Chondrocyte (in vitro differentiated cells): ENCODE measurements at regions not wholly inside any gene's neighbourhood (a gene's known extent, or its start where the extent isn't known, plus 50 kb on each side); places are given as distances from the start of the nearest gene placed in this dataset.

ENCODE experiments used
- DNase-seq: peaks from one replicate; pipeline ENCODE4 v3.0.0; 2021; ENCODE audit warnings: mixed read lengths, low spot score
- H3K27ac Mint-ChIP-seq: one replicate; pipeline ENCODE4 v1.8.0; 2021; ENCODE audit warnings: mild to moderate bottlenecking, moderate library complexity, mixed read lengths; ENCODE audit not compliant: unreplicated experiment
- H3K27me3 Mint-ChIP-seq: 2 replicates; pipeline ENCODE4 v1.8.0; 2021; ENCODE audit warnings: low read depth, mixed read lengths
- H3K36me3 Mint-ChIP-seq: 2 replicates; pipeline ENCODE4 v1.8.0; 2021; ENCODE audit warnings: low read depth, mixed read lengths
- H3K4me1 Mint-ChIP-seq: 2 replicates; pipeline ENCODE4 v1.8.0; 2021; ENCODE audit warnings: low read depth, mild to moderate bottlenecking, mixed read lengths
- H3K4me3 Mint-ChIP-seq: one replicate; pipeline ENCODE4 v1.8.0; 2021; ENCODE audit warnings: mild to moderate bottlenecking, moderate library complexity, mixed read lengths; ENCODE audit not compliant: unreplicated experiment
- H3K9me3 Mint-ChIP-seq: 2 replicates; pipeline ENCODE4 v1.8.0; 2021; ENCODE audit warnings: low read depth, mixed read lengths
- TF ChIP-seq, protein P1 (sequence below): fragments of 200-600 bp; sonication (generic); IDR thresholded peaks from 2 replicates; pipeline ENCODE4 v1.5.0; 2021; ENCODE audit warnings: antibody characterized with exemption, mild to moderate bottlenecking, moderate library complexity

DNA sequence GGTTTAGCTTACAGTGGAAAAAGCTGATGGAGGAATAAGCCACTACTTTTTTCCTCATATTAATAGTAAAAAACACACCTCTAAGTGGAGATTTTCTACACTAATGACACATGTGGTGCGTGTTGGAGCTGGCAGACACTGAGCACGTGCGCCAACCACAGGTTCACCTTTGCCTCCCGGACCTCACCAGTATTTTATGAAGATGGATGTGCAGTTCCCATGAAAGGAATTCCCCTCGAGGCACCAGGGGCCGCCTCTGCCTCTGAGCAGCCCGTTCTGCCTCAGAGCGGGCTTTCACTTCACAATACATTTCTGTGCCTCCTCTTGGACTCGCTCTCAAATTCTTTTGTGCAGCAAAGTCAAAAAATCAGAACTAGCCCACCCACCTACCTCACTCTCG is 477.5 kb upstream of the ADARB2 start:
- H3K27ac Mint-ChIP-seq: no peak overlapping the region

DNA sequence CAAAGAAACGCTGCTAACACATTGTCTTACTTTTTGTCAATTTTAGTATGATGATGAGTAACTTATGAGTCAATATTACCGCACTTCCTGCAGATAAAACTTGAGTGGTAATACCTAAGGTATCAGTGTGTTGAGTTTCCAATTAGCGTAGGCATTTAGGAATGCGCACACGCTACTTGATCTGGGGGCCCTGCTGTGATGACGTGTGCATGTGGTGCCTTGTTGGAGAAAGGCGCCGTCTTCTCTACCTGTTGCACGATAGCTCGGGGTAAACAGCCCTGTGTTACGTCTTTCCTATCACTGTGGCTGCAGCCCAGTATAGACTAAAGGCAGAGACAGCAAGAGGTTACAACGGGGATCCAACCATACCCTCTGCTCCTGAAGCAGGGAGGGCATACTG is 476.8 kb upstream of the ADARB2 start:
- no peak for DNase-seq
- Mint-ChIP-seq H3K27ac (no peak overlapping the region), H3K27me3 (peaks cover 18% of the 10 kb centered on the region), H3K9me3 (no peaks in the 10 kb centered on the region), H3K4me1 (peaks cover 4% of the 10 kb centered on the region), H3K4me3 (no peak overlapping the region), H3K36me3 (no peaks in the 10 kb centered on the region)
- TF ChIP-seq, protein P1, sequence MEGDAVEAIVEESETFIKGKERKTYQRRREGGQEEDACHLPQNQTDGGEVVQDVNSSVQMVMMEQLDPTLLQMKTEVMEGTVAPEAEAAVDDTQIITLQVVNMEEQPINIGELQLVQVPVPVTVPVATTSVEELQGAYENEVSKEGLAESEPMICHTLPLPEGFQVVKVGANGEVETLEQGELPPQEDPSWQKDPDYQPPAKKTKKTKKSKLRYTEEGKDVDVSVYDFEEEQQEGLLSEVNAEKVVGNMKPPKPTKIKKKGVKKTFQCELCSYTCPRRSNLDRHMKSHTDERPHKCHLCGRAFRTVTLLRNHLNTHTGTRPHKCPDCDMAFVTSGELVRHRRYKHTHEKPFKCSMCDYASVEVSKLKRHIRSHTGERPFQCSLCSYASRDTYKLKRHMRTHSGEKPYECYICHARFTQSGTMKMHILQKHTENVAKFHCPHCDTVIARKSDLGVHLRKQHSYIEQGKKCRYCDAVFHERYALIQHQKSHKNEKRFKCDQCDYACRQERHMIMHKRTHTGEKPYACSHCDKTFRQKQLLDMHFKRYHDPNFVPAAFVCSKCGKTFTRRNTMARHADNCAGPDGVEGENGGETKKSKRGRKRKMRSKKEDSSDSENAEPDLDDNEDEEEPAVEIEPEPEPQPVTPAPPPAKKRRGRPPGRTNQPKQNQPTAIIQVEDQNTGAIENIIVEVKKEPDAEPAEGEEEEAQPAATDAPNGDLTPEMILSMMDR: no peak

More for the DNA sequence above, 477.5 kb upstream of the ADARB2 start:
- Mint-ChIP-seq H3K36me3 (no peaks in the 10 kb centered on the region), H3K4me1 (peaks cover 4% of the 10 kb centered on the region), H3K9me3 (no peaks in the 10 kb centered on the region), H3K4me3 (no peak overlapping the region), H3K27me3 (peaks cover 18% of the 10 kb centered on the region)
- DNase-seq: no peak
- TF ChIP-seq, protein P1: no peak

DNA sequence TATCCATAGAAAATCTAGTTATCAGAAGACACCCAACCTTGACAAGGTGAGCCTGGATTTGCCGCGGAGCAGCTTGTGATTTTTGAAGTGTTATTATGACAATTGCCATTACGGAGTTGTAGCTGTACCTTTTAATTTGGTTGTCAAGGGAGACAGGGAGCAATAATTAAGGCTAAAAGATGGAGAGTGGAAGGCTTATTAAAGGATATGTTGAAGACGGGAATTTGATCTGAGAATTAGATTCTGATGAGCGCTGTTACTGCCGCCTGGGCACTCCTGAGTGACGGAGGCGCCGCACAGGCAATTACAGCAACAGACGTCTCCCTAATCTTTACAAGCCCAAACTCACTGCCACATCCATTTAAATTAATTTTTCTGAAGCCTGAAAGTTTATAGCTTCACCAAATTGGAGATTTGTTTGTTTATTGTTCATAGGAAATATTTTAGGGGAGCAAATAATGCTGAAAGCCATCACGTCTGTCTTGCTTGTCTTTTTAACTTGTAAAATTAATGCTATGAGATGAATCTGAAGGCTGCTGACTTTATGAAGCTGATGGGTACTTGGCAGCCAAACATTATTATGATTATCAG is 475.0 kb upstream of the ADARB2 start:
- TF ChIP-seq, protein P1: no peak
- Mint-ChIP-seq H3K4me3 (no peak overlapping the region), H3K36me3 (no peaks in the 10 kb centered on the region), H3K9me3 (no peaks in the 10 kb centered on the region), H3K27ac (no peak overlapping the region), H3K4me1 (peaks cover 4% of the 10 kb centered on the region), H3K27me3 (peaks cover 14% of the 10 kb centered on the region)
- DNase-seq: no peak

DNA sequence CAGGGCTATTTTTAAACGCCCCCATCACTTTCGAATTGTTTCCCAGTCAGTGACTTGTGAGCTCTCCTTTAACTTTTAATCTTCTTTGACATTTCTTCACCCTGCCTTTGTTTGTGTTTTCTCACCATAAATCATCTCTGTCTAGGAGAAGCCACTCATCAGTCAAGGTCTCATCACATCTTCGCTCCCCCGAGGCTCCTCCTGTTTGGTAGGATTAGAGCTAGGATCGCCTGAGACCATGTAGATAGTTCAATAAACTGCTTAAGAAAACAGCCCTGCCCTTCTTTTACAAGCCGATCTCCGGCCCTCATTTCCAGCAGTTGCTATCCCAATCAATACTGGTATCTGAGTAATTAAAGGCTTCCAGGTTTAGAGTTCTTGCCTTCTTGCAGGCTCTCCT is 472.8 kb upstream of the ADARB2 start:
- Mint-ChIP-seq H3K9me3 (no peaks in the 10 kb centered on the region), H3K4me3 (no peak overlapping the region), H3K4me1 (peaks cover 4% of the 10 kb centered on the region), H3K36me3 (no peaks in the 10 kb centered on the region), H3K27ac (no peak overlapping the region), H3K27me3 (peaks cover 3% of the 10 kb centered on the region)
- DNase-seq: no peak
- TF ChIP-seq, protein P1: no peak

DNA sequence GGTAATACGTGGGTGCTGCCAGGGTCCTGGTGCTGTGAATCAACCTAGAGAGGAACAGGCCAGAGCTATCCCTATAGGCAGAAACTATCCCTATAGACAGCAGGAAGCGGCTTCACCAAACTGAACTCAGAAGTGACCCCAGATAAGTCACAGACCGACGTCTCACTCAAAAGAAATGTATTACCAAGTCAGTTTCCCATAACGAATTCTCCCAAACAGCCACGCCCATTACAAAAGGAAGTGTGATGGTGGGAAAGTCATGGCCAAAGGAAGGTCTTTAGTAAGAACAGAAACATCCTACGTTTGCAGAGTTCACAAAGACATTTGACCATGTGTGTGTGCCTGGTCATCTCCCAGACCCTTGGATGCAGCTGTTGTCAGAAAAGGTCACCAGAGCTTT is 470.8 kb upstream of the ADARB2 start:
- no peak overlapping the region for H3K27ac Mint-ChIP-seq
- no peaks in the 10 kb centered on the region for H3K9me3 Mint-ChIP-seq
- H3K36me3 Mint-ChIP-seq: no peaks in the 10 kb centered on the region
- TF ChIP-seq, protein P1: no peak
- DNase-seq: no peak
- no peaks in the 10 kb centered on the region for H3K27me3 Mint-ChIP-seq
- H3K4me3 Mint-ChIP-seq: no peak overlapping the region
- H3K4me1 Mint-ChIP-seq: no peaks in the 10 kb centered on the region
